Spinal cord (tissue), 9 donors: ENCODE measurements at regions not wholly inside any gene's neighbourhood (a gene's known extent, or its start where the extent isn't known, plus 50 kb on each side); places are given as distances from the start of the nearest gene placed in this dataset.

Experiments used
- DNase-seq, 6 donors: peaks; one replicate each; pipeline versions ENCODE4 v3.0.0 to v3.0.0-alpha.2; 2013 to 2015; ENCODE audit warnings: low spot score in 6 of 6, low read depth in 4 of 6
- H3K27ac ChIP-seq: one replicate; pipeline ENCODE4 v1.5.1; 2013; ENCODE audit warnings: low read depth, low read length, control low read depth
- H3K27me3 ChIP-seq: one replicate; pipeline ENCODE4 v1.6.1; 2013; ENCODE audit warnings: low read length; ENCODE audit not compliant: control insufficient read depth, insufficient read depth
- H3K36me3 ChIP-seq: one replicate; pipeline ENCODE4 v1.6.1; 2013; ENCODE audit warnings: low read length; ENCODE audit not compliant: control insufficient read depth, insufficient read depth
- H3K4me1 ChIP-seq: one replicate; pipeline ENCODE4 v1.6.1; 2013; ENCODE audit warnings: low read length; ENCODE audit not compliant: control insufficient read depth, insufficient read depth
- H3K4me3 ChIP-seq: one replicate; pipeline ENCODE4 v1.5.1; 2013; ENCODE audit warnings: low read depth, low read length, control low read depth
- H3K9me3 ChIP-seq: one replicate; pipeline ENCODE4 v1.6.1; 2013; ENCODE audit warnings: low read length; ENCODE audit not compliant: control insufficient read depth, insufficient read depth
- WGBS: methylation state at CpG from one replicate; pipeline ENCODE4 v1.1.5; 2013; ENCODE audit warnings: missing lambda C conversion rate; ENCODE audit not compliant: insufficient coverage; 5-methylcytosine and 5-hydroxymethylcytosine counted together
- donor health status: healthy.

GRCh38 chr14:32014498-32014897 is 62.6 kb upstream of the ARHGAP5 start:
- Histone ChIP-seq H3K4me3 (no peak overlapping the region), H3K4me1 (peaks cover 8% of the 10 kb centered on the region), H3K9me3 (no peaks in the 10 kb centered on the region), H3K27me3 (no peaks in the 10 kb centered on the region), H3K36me3 (no peaks in the 10 kb centered on the region), H3K27ac (no peak overlapping the region)
- DNase-seq = no peak
- WGBS = 85% methylated on average over 3 of the region's 4 CpGs

GRCh38 chr14:32015166-32015565 is 61.9 kb upstream of the ARHGAP5 start:
- H3K36me3 ChIP-seq = no peaks in the 10 kb centered on the region
- H3K27ac ChIP-seq = no peak overlapping the region
- no peaks in the 10 kb centered on the region for H3K27me3 ChIP-seq
- no peak overlapping the region for H3K4me3 ChIP-seq
- H3K4me1 ChIP-seq = peaks cover 8% of the 10 kb centered on the region
- 100% methylated on average over 1 of the region's 4 CpGs for WGBS
- no peak for DNase-seq
- no peaks in the 10 kb centered on the region for H3K9me3 ChIP-seq

- Histone ChIP-seq H3K4me3 (no peak overlapping the region), H3K27me3 (no peaks in the 10 kb centered on the region), H3K4me1 (peaks cover 8% of the 10 kb centered on the region), H3K9me3 (no peaks in the 10 kb centered on the region), H3K36me3 (no peaks in the 10 kb centered on the region), H3K27ac (no peak overlapping the region)
- DNase-seq = no peak
These were observed 59.5 kb upstream of the ARHGAP5 start for GRCh38 chr14:32017587-32017986.

GRCh38 chr14:32018391-32019092 is 58.6 kb upstream of the ARHGAP5 start:
- 86% methylated on average over 1 of the region's 3 CpGs for WGBS
- Histone ChIP-seq H3K36me3 (no peaks in the 10 kb centered on the region), H3K27ac (peak overlapping the region; percentile 35), H3K9me3 (no peaks in the 10 kb centered on the region), H3K27me3 (no peaks in the 10 kb centered on the region), H3K4me3 (no peak overlapping the region), H3K4me1 (peaks cover 8% of the 10 kb centered on the region)
- DNase-seq = no peak

GRCh38 chr14:32019276-32019675 is 57.8 kb upstream of the ARHGAP5 start:
- WGBS = 36% methylated on average over 6 of the region's 7 CpGs
- H3K27ac ChIP-seq = peak overlapping the region; percentile 35
- no peaks in the 10 kb centered on the region for H3K36me3 ChIP-seq

GRCh38 chr14:32020882-32021281 is 56.2 kb upstream of the ARHGAP5 start:
- H3K4me1 ChIP-seq = peaks cover 4% of the 10 kb centered on the region
- WGBS = 89% methylated on average over 4 of the region's 4 CpGs
- no peaks in the 10 kb centered on the region for H3K27me3 ChIP-seq
- no peaks in the 10 kb centered on the region for H3K9me3 ChIP-seq
- H3K27ac ChIP-seq = no peak overlapping the region
- no peaks in the 10 kb centered on the region for H3K36me3 ChIP-seq
- no peak overlapping the region for H3K4me3 ChIP-seq
- DNase-seq = no peak

More at GRCh38 chr14:32019276-32019675, 57.8 kb upstream of the ARHGAP5 start:
- no peaks in the 10 kb centered on the region for H3K9me3 ChIP-seq
- no peak overlapping the region for H3K4me3 ChIP-seq
- DNase-seq = peak in 3 of 6 donors; percentile 44 to 74 (median 70)
- H3K27me3 ChIP-seq = no peaks in the 10 kb centered on the region
- H3K4me1 ChIP-seq = peaks cover 6% of the 10 kb centered on the region

GRCh38 chr14:32021341-32021740 is 55.8 kb upstream of the ARHGAP5 start:
- Histone ChIP-seq H3K4me3 (no peak overlapping the region), H3K27me3 (no peaks in the 10 kb centered on the region), H3K36me3 (no peaks in the 10 kb centered on the region), H3K4me1 (peaks cover 4% of the 10 kb centered on the region), H3K9me3 (no peaks in the 10 kb centered on the region), H3K27ac (no peak overlapping the region)
- 93% methylated on average over 2 of the region's 3 CpGs for WGBS
- no peak for DNase-seq

GRCh38 chr14:32022525-32022924 is 54.6 kb upstream of the ARHGAP5 start:
- Histone ChIP-seq H3K9me3 (no peaks in the 10 kb centered on the region), H3K27me3 (no peaks in the 10 kb centered on the region), H3K27ac (no peak overlapping the region), H3K4me1 (peaks cover 4% of the 10 kb centered on the region), H3K36me3 (no peaks in the 10 kb centered on the region), H3K4me3 (no peak overlapping the region)
- WGBS = 89% methylated on average over 2 of the region's 4 CpGs
- DNase-seq = no peak

GRCh38 chr14:32022938-32023466 is 54.1 kb upstream of the ARHGAP5 start:
- Histone ChIP-seq H3K27me3 (no peaks in the 10 kb centered on the region), H3K36me3 (no peaks in the 10 kb centered on the region), H3K9me3 (no peaks in the 10 kb centered on the region), H3K4me3 (no peak overlapping the region), H3K27ac (no peak overlapping the region), H3K4me1 (peaks cover 4% of the 10 kb centered on the region)
- DNase-seq = no peak
- 86% methylated on average over 1 of the region's 3 CpGs for WGBS

GRCh38 chr14:32023540-32023939 is 53.6 kb upstream of the ARHGAP5 start:
- DNase-seq = no peak
- Histone ChIP-seq H3K27ac (no peak overlapping the region), H3K36me3 (no peaks in the 10 kb centered on the region), H3K4me3 (no peak overlapping the region), H3K27me3 (no peaks in the 10 kb centered on the region), H3K4me1 (peaks cover 4% of the 10 kb centered on the region), H3K9me3 (no peaks in the 10 kb centered on the region)
- no CpG with 5 or more reads among the region's 3 CpGs for WGBS
